ENCODE measurements at regions not wholly inside any gene's neighbourhood (a gene's known extent, or its start where the extent isn't known, plus 50 kb on each side); places are given as distances from the start of the nearest gene placed in this dataset.
"Not testable (repeated sequence)": the region's sequence is repeated elsewhere in the genome, so short reads cannot be mapped to it uniquely, and the experiment has no call there.

- Histone ChIP-seq H3K4me3 (no peak overlapping the region), H3K4me1 (ENCODE audit: insufficient read depth) (no peaks in the 10 kb centered on the region), H3K36me3 (no peaks in the 10 kb centered on the region), H3K27me3 (no peaks in the 10 kb centered on the region), H3K27ac (no peak overlapping the region), H3K9me3 (no peaks in the 10 kb centered on the region)
- intact Hi-C loops (cut with DNase I), result no loop called here
- no peak for DNase-seq
- TF ChIP-seq EP300 (IDR thresholded peaks at IDR 0.05) (no peak), CTCF (IDR thresholded peaks at IDR 0.05) (no peak), POLR2A (IDR thresholded peaks at IDR 0.05) (no peak)
Measured at GRCh38 chr2:22078701-22079100, 954.9 kb downstream of the TDRD15 start.

GRCh38 chr2:22079583-22079982, 955.8 kb downstream of the TDRD15 start:
- TF ChIP-seq CTCF (IDR thresholded peaks at IDR 0.05), result no peak
- no peak for TF ChIP-seq EP300 (IDR thresholded peaks at IDR 0.05)
- no peak for TF ChIP-seq POLR2A (IDR thresholded peaks at IDR 0.05)
- DNase-seq, result no peak
- WGBS, 3 donors, result 82 to 92% (median 87%) methylated on average over 3 of the region's 3 CpGs
- H3K9me3 ChIP-seq, result no peaks in the 10 kb centered on the region
- no peak overlapping the region for H3K4me3 ChIP-seq
- H3K36me3 ChIP-seq, result no peaks in the 10 kb centered on the region
- no peak overlapping the region for H3K27ac ChIP-seq
- intact Hi-C loops (cut with DNase I), result no loop called here
- no peaks in the 10 kb centered on the region for H3K27me3 ChIP-seq
- H3K4me1 ChIP-seq (ENCODE audit: insufficient read depth), result no peaks in the 10 kb centered on the region

- intact Hi-C loops (cut with DNase I), result no loop called here
- TF ChIP-seq EP300 (IDR thresholded peaks at IDR 0.05) (no peak), POLR2A (IDR thresholded peaks at IDR 0.05) (no peak), CTCF (IDR thresholded peaks at IDR 0.05) (no peak)
- no peak overlapping the region for H3K4me3 ChIP-seq
- no peak for DNase-seq
- H3K27me3 ChIP-seq, result no peaks in the 10 kb centered on the region
- no peak overlapping the region for H3K27ac ChIP-seq
- 30 to 49% (median 45%) methylated on average over 2 of the region's 2 CpGs for WGBS, 3 donors
- H3K36me3 ChIP-seq, result no peaks in the 10 kb centered on the region
- H3K4me1 ChIP-seq (ENCODE audit: insufficient read depth), result no peaks in the 10 kb centered on the region
- no peaks in the 10 kb centered on the region for H3K9me3 ChIP-seq
Measured at GRCh38 chr2:22086726-22087125, 963.0 kb downstream of the TDRD15 start.

GRCh38 chr2:22103617-22104016, 979.8 kb downstream of the TDRD15 start:
- H3K4me3 ChIP-seq; H3K36me3 ChIP-seq; H3K27ac ChIP-seq; H3K9me3 ChIP-seq; H3K4me1 ChIP-seq (ENCODE audit: insufficient read depth); intact Hi-C loops (cut with DNase I); H3K27me3 ChIP-seq; DNase-seq: not testable (repeated sequence)
- 67 to 84% (median 78%) methylated on average over 3 of the region's 3 CpGs for WGBS, 3 donors

- Histone ChIP-seq H3K27ac (no peak overlapping the region), H3K4me1 (ENCODE audit: insufficient read depth) (peaks cover 4% of the 10 kb centered on the region), H3K36me3 (no peaks in the 10 kb centered on the region), H3K9me3 (no peaks in the 10 kb centered on the region), H3K27me3 (no peaks in the 10 kb centered on the region), H3K4me3 (no peak overlapping the region)
- WGBS, 3 donors, result 0 to 17% (median 7%) methylated on average over 3 of the region's 3 CpGs
- intact Hi-C loops (cut with DNase I), result no loop called here
- TF ChIP-seq POLR2A (IDR thresholded peaks at IDR 0.05) (no peak), EP300 (IDR thresholded peaks at IDR 0.05) (no peak), CTCF (IDR thresholded peaks at IDR 0.05) (no peak)
- DNase-seq, result no peak
Measured at GRCh38 chr2:22110244-22110651, 986.5 kb downstream of the TDRD15 start.

Measured in ovary (tissue), 7 donors.